BJ (cell line): ENCODE measurements at regions not wholly inside any gene's neighbourhood (a gene's known extent, or its start where the extent isn't known, plus 50 kb on each side); places are given as distances from the start of the nearest gene placed in this dataset.

ENCODE experiments used
- CTCF ChIA-PET: fragments of 350-600 bp; formaldehyde crosslinking; extraction: SDS; loops from one replicate; lab custom pipeline; 2021; ENCODE audit warnings: antibody characterized with exemption, inconsistent platforms; lab: Yijun Ruan, JAX
- POLR2A ChIA-PET: fragments of 300-600 bp; sonication (Branson Sonifier 250); formaldehyde crosslinking; extraction: SDS; loops from one replicate; lab custom pipeline; 2021; ENCODE audit warnings: antibody characterized with exemption; lab: Charles Lee
- DNase-seq: peaks from one replicate; pipeline ENCODE4 v3.0.0-alpha.2; 2011; ENCODE audit warnings: low read depth
- H3K27me3 ChIP-seq: 2 replicates; pipeline ENCODE4 v1.6.0; 2011; ENCODE audit warnings: low read length; ENCODE audit not compliant: control insufficient read depth, insufficient read depth
- H3K36me3 ChIP-seq: 2 replicates; pipeline ENCODE4 v1.5.1; 2011; ENCODE audit warnings: low read length; ENCODE audit not compliant: control insufficient read depth, insufficient read depth
- H3K4me3 ChIP-seq: 2 replicates; pipeline ENCODE4 v1.5.1; 2011; ENCODE audit warnings: low read depth, mild to moderate bottlenecking, control low read depth, low read length
- TF ChIP-seq, protein P1 (sequence below): IDR thresholded peaks from 2 replicates; pipeline ENCODE4 v1.5.1; 2011; ENCODE audit warnings: low read depth, mild to moderate bottlenecking, control low read depth, inconsistent platforms, low read length, moderate library complexity; ENCODE audit not compliant: insufficient read depth

DNA sequence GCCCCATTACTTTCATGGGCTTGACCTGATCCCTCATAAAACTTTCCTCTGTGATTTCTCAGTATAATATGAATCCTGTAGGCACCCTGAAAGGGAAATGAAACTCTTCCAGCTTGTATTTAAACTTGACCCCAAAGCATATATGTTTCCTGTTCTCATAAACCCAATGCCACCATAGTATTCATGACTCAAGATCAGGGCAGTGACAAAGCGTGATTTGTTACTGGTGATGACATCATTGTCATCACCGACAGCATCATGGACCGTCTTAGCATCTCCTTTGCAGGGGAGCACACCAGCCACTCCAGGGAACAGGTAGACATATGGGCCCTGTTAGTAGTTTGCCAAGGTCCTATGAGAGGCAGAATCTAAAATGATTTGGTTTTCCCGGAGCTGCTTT lies 741.2 kb downstream of the NR2F2 start:
- POLR2A ChIA-PET, result no interaction called here
- CTCF ChIA-PET, result no interaction called here
- TF ChIP-seq, protein P1, sequence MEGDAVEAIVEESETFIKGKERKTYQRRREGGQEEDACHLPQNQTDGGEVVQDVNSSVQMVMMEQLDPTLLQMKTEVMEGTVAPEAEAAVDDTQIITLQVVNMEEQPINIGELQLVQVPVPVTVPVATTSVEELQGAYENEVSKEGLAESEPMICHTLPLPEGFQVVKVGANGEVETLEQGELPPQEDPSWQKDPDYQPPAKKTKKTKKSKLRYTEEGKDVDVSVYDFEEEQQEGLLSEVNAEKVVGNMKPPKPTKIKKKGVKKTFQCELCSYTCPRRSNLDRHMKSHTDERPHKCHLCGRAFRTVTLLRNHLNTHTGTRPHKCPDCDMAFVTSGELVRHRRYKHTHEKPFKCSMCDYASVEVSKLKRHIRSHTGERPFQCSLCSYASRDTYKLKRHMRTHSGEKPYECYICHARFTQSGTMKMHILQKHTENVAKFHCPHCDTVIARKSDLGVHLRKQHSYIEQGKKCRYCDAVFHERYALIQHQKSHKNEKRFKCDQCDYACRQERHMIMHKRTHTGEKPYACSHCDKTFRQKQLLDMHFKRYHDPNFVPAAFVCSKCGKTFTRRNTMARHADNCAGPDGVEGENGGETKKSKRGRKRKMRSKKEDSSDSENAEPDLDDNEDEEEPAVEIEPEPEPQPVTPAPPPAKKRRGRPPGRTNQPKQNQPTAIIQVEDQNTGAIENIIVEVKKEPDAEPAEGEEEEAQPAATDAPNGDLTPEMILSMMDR, result no peak
- Histone ChIP-seq H3K4me3 (no peak overlapping the region), H3K27me3 (no peaks in the 10 kb centered on the region), H3K36me3 (no peaks in the 10 kb centered on the region)
- DNase-seq, result no peak

DNA sequence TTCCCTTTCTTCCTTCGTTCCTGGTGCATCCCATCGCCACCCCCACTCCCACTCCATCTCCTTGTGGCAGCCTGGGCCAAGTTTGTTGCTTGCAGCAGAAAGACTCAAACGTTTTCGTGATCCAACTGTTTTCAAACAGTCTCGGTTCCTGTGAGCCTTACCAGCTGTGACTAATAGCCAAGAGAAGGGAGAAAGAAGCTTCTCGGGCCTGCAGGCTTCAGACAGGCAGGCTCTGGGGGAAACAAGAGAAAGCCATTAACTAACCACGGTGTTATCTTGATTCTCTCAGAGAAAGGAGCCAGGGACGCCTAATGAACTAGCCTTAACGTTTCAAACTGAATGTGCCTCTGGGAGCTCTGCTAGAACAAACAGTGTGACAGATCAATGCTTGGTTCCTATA lies 742.0 kb downstream of the NR2F2 start:
- H3K4me3 ChIP-seq, result no peak overlapping the region

DNA sequence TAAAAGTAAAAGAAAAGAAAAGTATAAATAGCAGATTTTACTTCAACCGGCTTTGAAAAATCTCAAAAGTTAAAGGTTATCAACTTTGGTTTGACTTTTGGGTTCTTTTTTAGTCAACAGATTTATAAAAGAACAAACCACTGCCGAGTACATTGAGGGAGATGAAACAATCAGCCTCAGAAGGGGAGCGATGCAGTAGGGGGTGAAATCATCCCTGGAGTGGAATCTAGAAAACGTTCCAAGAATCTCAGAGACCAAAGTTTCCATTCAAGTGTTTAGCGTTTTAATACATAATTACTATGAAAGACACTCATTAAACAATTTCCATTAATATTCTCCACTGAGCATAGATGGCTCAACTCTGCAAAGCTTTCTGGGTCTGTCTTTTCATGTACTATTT lies 745.5 kb downstream of the NR2F2 start:
- no peaks in the 10 kb centered on the region for H3K27me3 ChIP-seq
- no peak for DNase-seq
- H3K4me3 ChIP-seq, result no peak overlapping the region
- no peaks in the 10 kb centered on the region for H3K36me3 ChIP-seq
- ChIA-PET POLR2A (no interaction called here), CTCF (no interaction called here)
- TF ChIP-seq, protein P1, result no peak

More for the DNA sequence above, 742.0 kb downstream of the NR2F2 start:
- H3K27me3 ChIP-seq, result no peaks in the 10 kb centered on the region
- H3K36me3 ChIP-seq, result no peaks in the 10 kb centered on the region
- POLR2A ChIA-PET, result no interaction called here
- TF ChIP-seq, protein P1, result no peak
- no peak for DNase-seq
- CTCF ChIA-PET, result no interaction called here

DNA sequence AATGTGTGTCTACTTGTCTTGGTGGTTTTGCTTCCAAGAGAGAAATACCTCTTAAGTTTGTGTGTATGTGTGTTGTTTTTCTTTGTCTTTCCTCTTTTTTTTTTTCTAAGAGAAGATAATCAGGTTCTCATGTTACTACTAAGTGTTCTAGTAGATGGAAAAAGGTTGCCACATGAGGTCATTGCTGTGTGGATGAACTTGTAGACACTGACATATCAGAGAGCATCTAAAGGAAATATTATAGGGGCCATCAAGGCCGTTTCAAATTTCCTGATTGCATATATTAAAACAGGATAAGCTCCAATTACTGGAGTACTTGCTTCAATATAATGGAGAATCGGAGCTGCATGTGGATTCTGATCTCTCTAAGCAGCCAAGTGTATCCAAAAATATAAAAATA lies 747.5 kb downstream of the NR2F2 start:
- H3K36me3 ChIP-seq, result no peaks in the 10 kb centered on the region
- no peak for DNase-seq
- ChIA-PET POLR2A (no interaction called here), CTCF (no interaction called here)
- TF ChIP-seq, protein P1, result no peak
- no peak overlapping the region for H3K4me3 ChIP-seq
- no peaks in the 10 kb centered on the region for H3K27me3 ChIP-seq

DNA sequence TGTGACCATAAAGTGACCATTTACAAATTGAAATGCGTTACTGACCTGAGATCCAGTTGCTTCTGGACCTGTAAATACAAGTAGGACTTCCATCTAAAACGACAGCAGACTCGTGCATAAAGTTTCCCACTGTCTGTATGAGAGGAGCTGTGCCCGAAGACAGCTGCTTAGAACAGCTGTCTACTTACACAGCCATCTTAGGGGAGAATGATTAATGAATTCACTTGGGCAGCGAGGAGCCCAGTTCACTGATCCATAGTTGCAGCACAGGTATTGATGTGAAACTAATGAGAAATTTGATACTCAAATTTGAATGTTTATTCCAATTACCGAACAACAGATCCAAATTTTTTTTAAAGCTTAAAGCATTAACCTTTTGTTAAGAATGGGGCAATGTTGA lies 748.1 kb downstream of the NR2F2 start:
- CTCF ChIA-PET, result no interaction called here
- no peaks in the 10 kb centered on the region for H3K27me3 ChIP-seq
- no peak for DNase-seq
- TF ChIP-seq, protein P1, result no peak
- no peak overlapping the region for H3K4me3 ChIP-seq
- H3K36me3 ChIP-seq, result no peaks in the 10 kb centered on the region
- POLR2A ChIA-PET, result no interaction called here
